HG02884 (cell line): ENCODE measurements at regions not wholly inside any gene's neighbourhood (a gene's known extent, or its start where the extent isn't known, plus 50 kb on each side); places are given as distances from the start of the nearest gene placed in this dataset.
"Not testable (repeated sequence)": the region's sequence is repeated elsewhere in the genome, so short reads cannot be mapped to it uniquely, and the experiment has no call there.

ENCODE experiments used
- ATAC-seq: cut with Tn5 transposase; IDR thresholded peaks from one replicate; pipeline ENCODE4 v1.9.1; 2021; ENCODE audit warnings: mild to moderate bottlenecking, moderate library complexity; ENCODE audit not compliant: unreplicated experiment

- no peak for ATAC-seq
Observed at GRCh38 chr6:142633317-142633716, 311.7 kb downstream of the HIVEP2 start.

DNA sequence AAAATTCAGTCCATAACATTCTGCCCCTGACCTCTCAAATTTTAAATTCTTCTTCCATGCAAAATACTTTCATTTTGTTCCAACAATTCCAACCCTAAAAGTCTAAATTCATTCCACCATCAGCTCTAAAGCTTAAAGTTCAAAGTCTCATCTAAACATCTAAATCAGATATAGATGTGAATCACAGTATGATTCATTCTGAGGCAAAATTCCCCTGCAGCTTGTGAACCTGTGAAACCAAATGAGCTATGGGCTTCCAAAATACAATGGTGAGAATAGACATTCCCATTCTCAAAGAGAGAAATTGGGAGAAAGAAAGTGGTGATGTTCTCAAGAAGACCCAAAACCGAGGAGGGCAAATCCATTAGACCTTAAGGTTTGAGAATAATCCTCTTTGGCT, 309.8 kb downstream of the HIVEP2 start:
- no peak for ATAC-seq

DNA sequence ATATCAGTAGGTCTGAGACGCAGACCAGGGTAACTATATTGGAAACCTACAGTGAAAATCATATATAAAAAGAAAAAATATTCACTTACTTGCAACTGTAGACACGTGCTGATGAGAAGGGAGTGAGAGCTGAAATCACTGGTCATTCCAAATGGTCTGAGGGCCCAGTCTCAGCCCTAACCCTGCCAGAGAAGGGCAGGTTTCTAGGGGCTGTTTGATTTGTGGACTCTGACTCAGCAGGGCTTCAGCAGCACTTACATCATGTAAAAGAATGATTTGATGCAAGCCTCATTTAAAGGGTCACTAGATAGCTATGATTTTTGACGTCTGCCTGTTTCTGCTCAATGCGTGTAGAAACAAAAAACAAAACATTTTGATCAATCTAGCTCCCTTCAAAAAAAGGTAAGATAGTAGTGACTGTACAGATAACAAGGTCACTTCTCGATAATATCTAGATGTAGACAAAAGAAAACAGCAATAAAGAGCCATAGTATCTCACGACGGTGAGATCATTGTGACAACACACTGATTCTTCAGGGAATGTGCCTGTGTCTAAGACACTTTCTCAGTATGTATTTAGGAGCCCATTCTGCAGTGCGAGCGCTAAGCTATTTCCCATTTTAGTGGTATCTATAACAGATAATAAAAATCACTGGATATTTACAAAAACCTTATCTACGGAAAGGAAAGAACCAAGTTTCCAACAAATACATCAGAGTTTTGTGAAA, 307.2 kb downstream of the HIVEP2 start:
- ATAC-seq, result no peak

- ATAC-seq, result no peak
Observed at GRCh38 chr6:142642651-142643050, 302.3 kb downstream of the HIVEP2 start.

DNA sequence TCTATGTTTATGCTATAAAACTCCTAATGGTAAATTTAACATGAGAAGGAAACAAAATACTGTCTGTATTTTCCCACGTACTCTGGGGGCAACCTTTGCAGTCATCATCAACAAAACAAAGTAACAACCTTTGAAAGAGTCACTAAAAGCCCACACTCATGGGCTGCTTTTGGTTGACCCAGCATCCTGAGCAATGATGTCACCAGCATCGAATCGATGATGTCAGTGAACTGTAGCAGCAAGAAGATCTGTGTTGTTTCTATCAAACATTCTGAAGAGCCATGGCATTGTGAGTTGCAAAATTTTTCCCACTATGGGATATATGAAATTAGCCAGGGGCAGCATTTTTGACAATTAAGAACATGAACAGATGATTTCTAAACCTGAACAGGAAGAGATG, 300.1 kb downstream of the HIVEP2 start:
- ATAC-seq, result no peak

GRCh38 chr6:142645663-142646062, 299.3 kb downstream of the HIVEP2 start:
- no peak for ATAC-seq

DNA sequence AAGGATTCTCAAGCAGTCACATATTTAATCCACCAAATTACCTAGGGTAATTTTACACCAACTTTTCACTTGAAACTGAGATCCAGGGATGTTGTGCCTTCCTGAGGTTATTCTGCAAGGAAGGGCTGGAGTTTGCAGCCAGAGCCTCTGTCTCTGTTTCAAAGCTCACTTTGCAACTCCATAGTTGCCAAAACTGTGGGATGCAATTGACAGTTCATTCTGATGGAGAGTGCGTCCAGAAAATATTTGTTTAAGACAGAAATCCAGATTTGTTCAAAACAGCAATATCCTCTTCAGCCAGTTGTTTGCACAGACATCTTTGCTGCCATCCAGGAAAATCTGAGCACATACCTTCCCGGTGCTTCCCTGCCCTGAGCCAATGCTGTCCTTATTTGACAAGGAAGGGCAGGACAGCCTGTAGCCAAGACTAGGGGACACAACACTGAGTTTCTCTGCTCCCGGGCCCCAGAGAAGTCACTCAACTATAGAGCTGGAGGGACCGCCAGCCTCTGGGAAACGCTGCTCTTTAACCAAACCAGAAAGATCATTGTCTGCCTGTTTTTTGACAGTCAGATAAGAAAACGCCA, 297.4 kb downstream of the HIVEP2 start:
- no peak for ATAC-seq

DNA sequence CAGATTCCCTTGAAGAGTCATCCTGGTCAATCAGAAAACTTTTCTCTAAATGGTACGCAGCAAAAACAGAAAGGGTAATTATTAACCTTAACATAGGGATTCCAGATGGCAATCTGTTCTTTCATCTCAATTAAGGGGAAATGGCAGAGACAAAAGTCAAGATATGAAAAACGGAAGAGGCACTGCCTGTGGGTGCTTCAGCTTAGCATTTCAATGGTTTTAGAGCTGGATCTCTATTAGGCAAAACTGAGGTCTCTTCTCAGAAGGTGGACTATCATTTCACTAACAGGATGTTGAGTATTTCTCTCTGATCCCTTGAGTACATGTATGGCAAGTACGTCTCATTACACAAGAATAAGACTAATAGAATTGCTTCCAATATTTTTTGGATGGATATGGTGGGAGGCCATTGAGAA, 296.9 kb downstream of the HIVEP2 start:
- no peak for ATAC-seq

GRCh38 chr6:142648526-142648925, 296.4 kb downstream of the HIVEP2 start:
- ATAC-seq, result no peak

DNA sequence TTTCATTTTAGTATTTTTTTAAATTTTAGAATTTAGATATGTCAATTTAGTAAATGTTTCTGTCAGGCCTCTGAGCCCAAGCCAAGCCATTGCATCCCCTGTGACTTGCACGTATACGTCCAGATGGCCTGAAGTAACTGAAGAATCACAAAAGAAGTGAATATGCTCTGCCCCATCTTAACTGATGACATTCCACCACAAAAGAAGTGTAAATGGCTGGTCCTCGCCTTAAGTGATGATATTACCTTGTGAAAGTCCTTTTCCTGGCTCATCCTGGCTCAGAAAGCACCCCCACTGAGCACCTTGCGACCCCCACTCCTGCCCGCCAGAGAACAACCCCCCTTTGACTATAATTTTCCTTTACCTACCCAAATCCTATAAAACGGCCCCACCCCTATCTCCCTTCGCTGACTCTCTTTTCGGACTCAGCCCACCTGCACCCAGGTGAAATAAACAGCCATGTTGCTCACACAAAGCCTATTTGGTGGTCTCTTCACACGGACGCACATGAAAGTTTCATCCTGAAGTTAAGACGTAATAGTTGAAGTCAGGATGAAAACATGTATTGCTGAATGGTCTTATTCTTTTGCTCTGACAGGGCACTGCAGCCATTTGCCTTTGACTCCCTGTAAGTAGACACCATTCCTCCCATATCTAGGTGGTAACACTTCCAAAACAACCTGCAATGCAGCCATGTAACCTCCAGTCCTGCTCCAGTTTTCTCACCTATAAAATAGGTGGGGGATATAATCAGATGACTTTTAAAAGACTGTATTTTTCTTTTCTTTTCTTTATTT, 295.3 kb downstream of the HIVEP2 start:
- not testable (repeated sequence) for ATAC-seq

- no peak for ATAC-seq
Observed at GRCh38 chr6:142651384-142651783, 293.6 kb downstream of the HIVEP2 start.

- ATAC-seq, result no peak
Observed at GRCh38 chr6:142653710-142654420, 291.1 kb downstream of the HIVEP2 start.

GRCh38 chr6:142659661-142660060, 285.3 kb downstream of the HIVEP2 start:
- no peak for ATAC-seq

- ATAC-seq, result no peak
Observed at GRCh38 chr6:142665393-142665792, 279.6 kb downstream of the HIVEP2 start.

GRCh38 chr6:142666599-142667185, 278.3 kb downstream of the HIVEP2 start:
- no peak for ATAC-seq

DNA sequence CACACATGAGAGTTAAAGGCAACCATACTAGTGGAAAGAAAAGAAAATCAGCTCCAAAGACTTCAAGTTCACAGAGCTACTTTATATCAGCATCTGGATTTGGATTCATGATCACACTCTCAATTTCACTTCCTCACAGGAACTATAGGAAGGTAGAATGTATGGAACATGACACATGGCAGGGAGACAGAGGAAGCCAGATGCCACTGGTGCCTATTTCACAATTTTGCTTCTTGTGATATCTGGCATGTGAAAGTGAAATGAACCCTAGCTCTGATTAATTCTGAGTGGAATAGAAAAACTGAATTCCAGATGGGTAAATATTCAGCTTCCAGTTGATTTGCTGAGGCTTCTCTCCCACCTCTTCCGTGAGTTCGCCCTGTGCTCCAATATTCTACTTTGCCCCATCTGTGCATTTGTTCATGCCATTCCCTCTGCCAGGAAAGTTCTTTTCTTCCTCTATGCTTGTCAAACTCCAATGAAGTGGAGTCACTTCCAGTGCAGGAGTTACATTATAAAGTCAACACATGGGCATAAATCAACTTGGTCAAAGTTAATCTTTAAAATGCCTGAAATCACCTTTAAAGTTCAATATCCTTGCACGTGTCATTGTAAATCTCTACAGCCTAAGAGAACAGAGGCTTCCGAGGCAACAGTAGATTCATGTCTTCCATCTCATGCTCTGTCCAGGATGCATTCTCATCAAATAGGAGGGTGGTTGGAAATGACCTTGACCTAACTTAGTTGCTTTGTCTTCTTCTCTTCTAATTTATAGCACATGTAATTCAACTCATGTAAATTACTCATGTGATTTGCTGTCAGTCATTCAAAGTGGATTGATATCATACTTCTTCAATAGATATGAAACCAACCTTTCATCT, 275.3 kb downstream of the HIVEP2 start:
- ATAC-seq, result no peak

GRCh38 chr6:142671791-142672190, 273.2 kb downstream of the HIVEP2 start:
- no peak for ATAC-seq

GRCh38 chr6:142675517-142675916, 269.5 kb downstream of the HIVEP2 start:
- ATAC-seq, result no peak

GRCh38 chr6:142676027-142676443, 268.9 kb downstream of the HIVEP2 start:
- ATAC-seq, result no peak

DNA sequence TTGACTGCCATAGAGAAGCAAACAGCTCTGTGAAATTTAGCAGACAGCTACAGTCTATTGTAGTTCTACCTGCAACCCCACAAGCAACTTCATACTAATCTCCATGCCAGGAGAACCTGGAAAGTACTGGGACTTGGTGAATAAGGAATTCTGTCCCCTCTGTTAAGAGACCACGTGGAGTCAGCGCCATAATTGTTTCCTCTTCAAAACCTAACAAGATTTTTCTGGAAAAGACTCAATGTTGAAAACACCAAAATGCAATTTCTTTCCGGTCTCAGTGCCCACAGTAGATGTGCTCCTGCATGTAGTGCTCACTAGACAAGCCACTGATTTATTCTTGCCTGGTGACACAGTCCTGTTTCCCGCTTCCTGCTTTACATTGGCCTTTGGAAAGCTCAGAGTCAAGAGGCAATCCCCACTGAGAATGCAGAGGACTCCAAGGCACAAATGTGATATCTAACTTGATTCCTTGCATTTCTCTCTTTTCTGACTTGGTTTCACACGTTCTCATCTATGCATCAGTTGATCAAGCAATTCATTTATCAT, 268.3 kb downstream of the HIVEP2 start:
- no peak for ATAC-seq
